ENCODE measurements at regions not wholly inside any gene's neighbourhood (a gene's known extent, or its start where the extent isn't known, plus 50 kb on each side); places are given as distances from the start of the nearest gene placed in this dataset.

DNA sequence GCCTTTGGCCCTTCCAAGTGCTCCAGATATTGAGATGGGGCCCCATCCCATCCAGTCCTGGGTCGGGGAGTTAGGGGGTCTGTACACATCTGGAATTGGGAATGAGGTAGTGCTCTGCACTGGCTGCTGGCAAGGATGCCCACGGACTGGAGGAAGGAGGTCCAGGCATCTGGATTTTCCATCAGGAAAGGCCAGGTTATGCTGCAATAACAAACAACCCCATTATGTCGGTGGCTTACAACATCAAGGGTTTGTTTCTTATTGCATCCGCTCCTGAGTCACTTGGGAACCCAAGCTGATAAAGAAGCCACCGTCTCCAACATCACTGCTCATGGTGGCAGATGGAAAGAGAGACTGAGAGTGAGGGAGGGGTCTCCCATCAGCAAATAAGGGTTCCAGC lies 229.9 kb downstream of the TFCP2L1 start:
- Mint-ChIP-seq H3K36me3 (ENCODE audit: low read depth) (no peaks in the 10 kb centered on the region), H3K27ac (no peak overlapping the region), H3K4me3 (no peak overlapping the region), H3K27me3 (ENCODE audit: insufficient read depth) (peaks cover 80% of the 10 kb centered on the region), H3K9me3 (peaks cover 11% of the 10 kb centered on the region), H3K4me1 (no peaks in the 10 kb centered on the region)
- no peak overlapping the region for H3K9ac ChIP-seq (ENCODE audit: extremely low read depth, low read length, poor library complexity, severe bottlenecking)
- H3K4me3 ChIP-seq (ENCODE audit: low read length) = no peak overlapping the region
- H3K27me3 ChIP-seq (ENCODE audit: control insufficient read depth, insufficient read depth, low read length, poor library complexity, severe bottlenecking) = peaks cover 47% of the 10 kb centered on the region
- no peaks in the 10 kb centered on the region for H3K36me3 ChIP-seq (ENCODE audit: control insufficient read depth, insufficient read depth, low read length)
- no peaks in the 10 kb centered on the region for H3K4me1 ChIP-seq (ENCODE audit: control insufficient read depth, insufficient read depth, low read length)
- no peak for DNase-seq
- TF ChIP-seq, protein P1, sequence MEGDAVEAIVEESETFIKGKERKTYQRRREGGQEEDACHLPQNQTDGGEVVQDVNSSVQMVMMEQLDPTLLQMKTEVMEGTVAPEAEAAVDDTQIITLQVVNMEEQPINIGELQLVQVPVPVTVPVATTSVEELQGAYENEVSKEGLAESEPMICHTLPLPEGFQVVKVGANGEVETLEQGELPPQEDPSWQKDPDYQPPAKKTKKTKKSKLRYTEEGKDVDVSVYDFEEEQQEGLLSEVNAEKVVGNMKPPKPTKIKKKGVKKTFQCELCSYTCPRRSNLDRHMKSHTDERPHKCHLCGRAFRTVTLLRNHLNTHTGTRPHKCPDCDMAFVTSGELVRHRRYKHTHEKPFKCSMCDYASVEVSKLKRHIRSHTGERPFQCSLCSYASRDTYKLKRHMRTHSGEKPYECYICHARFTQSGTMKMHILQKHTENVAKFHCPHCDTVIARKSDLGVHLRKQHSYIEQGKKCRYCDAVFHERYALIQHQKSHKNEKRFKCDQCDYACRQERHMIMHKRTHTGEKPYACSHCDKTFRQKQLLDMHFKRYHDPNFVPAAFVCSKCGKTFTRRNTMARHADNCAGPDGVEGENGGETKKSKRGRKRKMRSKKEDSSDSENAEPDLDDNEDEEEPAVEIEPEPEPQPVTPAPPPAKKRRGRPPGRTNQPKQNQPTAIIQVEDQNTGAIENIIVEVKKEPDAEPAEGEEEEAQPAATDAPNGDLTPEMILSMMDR (conservative IDR thresholded peaks at IDR 0.05) = no peak
- no peak overlapping the region for H3K27ac ChIP-seq (ENCODE audit: low read depth, low read length)
- peaks cover 13% of the 10 kb centered on the region for H3K9me3 ChIP-seq (ENCODE audit: control insufficient read depth, low read length)
- 90 to 91% methylated on average over 3 to 5 of the region's 5 CpGs for WGBS, 2 experiments (ENCODE audit: insufficient coverage in 1 of 2, insufficient read length in 1 of 2)

GRCh38 chr2:121055501-121055900 lies 229.5 kb downstream of the TFCP2L1 start:
- no peak overlapping the region for H3K27ac ChIP-seq (ENCODE audit: low read depth, low read length)
- H3K4me1 ChIP-seq (ENCODE audit: control insufficient read depth, insufficient read depth, low read length) = no peaks in the 10 kb centered on the region
- peaks cover 43% of the 10 kb centered on the region for H3K27me3 ChIP-seq (ENCODE audit: control insufficient read depth, insufficient read depth, low read length, poor library complexity, severe bottlenecking)
- peaks cover 9% of the 10 kb centered on the region for H3K9me3 Mint-ChIP-seq
- H3K36me3 ChIP-seq (ENCODE audit: control insufficient read depth, insufficient read depth, low read length) = no peaks in the 10 kb centered on the region
- TF ChIP-seq, protein P1 (conservative IDR thresholded peaks at IDR 0.05) = no peak
- no peak overlapping the region for H3K4me3 Mint-ChIP-seq
- WGBS, 2 experiments (ENCODE audit: insufficient coverage in 1 of 2, insufficient read length in 1 of 2) = 86 to 100% methylated on average over 2 to 4 of the region's 4 CpGs
- no peak overlapping the region for H3K4me3 ChIP-seq (ENCODE audit: low read length)
- no peak overlapping the region for H3K27ac Mint-ChIP-seq
- peaks cover 9% of the 10 kb centered on the region for H3K9me3 ChIP-seq (ENCODE audit: control insufficient read depth, low read length)
- H3K36me3 Mint-ChIP-seq (ENCODE audit: low read depth) = no peaks in the 10 kb centered on the region
- DNase-seq = no peak
- no peaks in the 10 kb centered on the region for H3K4me1 Mint-ChIP-seq
- no peak overlapping the region for H3K9ac ChIP-seq (ENCODE audit: extremely low read depth, low read length, poor library complexity, severe bottlenecking)
- H3K27me3 Mint-ChIP-seq (ENCODE audit: insufficient read depth) = peaks cover 80% of the 10 kb centered on the region

DNA sequence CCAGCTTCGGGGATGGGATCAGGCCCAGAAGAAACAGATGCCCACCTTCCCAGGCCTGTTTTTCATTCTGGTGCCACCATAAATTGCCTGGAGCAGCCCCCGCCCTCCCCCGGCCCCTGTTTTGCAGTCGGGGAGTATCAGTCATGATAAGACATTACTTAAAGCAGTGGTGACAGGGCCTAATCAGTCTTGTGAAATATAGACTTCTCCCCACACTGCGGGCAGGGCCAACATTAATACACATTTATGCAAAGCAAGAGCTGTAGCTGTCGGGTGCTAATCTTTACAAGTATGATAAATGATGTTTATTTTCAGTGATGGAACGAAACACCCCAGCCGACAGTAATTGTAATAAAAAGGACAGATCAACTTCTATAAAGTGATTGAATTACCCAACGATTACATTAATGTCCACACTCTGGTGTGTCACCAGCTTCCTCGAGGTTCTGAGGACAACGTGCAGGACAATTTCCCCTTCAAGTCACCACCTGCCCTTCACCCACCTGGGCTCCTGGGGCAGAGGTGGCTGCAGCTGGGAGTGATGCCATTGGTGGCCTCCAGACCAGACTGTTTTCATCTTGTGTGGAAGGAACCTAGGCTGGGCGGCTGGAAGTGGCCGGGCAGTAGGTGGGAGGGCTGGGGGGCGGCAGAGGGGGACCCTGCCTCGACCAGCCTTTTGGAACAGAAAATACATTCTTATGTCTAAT lies 226.0 kb downstream of the TFCP2L1 start:
- Histone ChIP-seq H3K36me3 (ENCODE audit: control insufficient read depth, insufficient read depth, low read length) (no peaks in the 10 kb centered on the region), H3K27me3 (ENCODE audit: control insufficient read depth, insufficient read depth, low read length, poor library complexity, severe bottlenecking) (peaks cover 43% of the 10 kb centered on the region), H3K9ac (ENCODE audit: extremely low read depth, low read length, poor library complexity, severe bottlenecking) (no peak overlapping the region), H3K9me3 (ENCODE audit: control insufficient read depth, low read length) (peaks cover 3% of the 10 kb centered on the region), H3K4me1 (ENCODE audit: control insufficient read depth, insufficient read depth, low read length) (no peaks in the 10 kb centered on the region), H3K4me3 (ENCODE audit: low read length) (no peak overlapping the region), H3K27ac (ENCODE audit: low read depth, low read length) (no peak overlapping the region)
- no peaks in the 10 kb centered on the region for H3K4me1 Mint-ChIP-seq
- H3K27me3 Mint-ChIP-seq (ENCODE audit: insufficient read depth) = peaks cover 81% of the 10 kb centered on the region
- 88 to 94% methylated on average over 5 to 14 of the region's 15 CpGs for WGBS, 2 experiments (ENCODE audit: insufficient coverage in 1 of 2, insufficient read length in 1 of 2)
- no peak for DNase-seq
- TF ChIP-seq, protein P1 (conservative IDR thresholded peaks at IDR 0.05) = no peak
- no peak overlapping the region for H3K27ac Mint-ChIP-seq
- peaks cover 4% of the 10 kb centered on the region for H3K9me3 Mint-ChIP-seq
- no peaks in the 10 kb centered on the region for H3K36me3 Mint-ChIP-seq (ENCODE audit: low read depth)
- no peak overlapping the region for H3K4me3 Mint-ChIP-seq
